CD4-positive, alpha-beta T cell (primary cell): ENCODE measurements at regions not wholly inside any gene's neighbourhood (a gene's known extent, or its start where the extent isn't known, plus 50 kb on each side); places are given as distances from the start of the nearest gene placed in this dataset.

ENCODE experiments used
- ATAC-seq: fragments of 200-7000 bp; cut with Tn5 transposase; one replicate; pipeline ENCODE4 v1.10.0; 2022; ENCODE audit warnings: mild to moderate bottlenecking; ENCODE audit not compliant: poor library complexity
- CTCF ChIA-PET: fragments of 350-600 bp; sonication (Branson Sonifier 250); formaldehyde crosslinking; loops from one replicate; lab custom pipeline; 2021; ENCODE audit warnings: antibody characterized with exemption, inconsistent platforms; lab: Charles Lee
- POLR2A ChIA-PET: fragments of 350-600 bp; sonication (Branson Sonifier 250); formaldehyde crosslinking; loops from one replicate; lab custom pipeline; 2021; ENCODE audit warnings: antibody characterized with exemption, inconsistent platforms; lab: Charles Lee
- DNase-seq, 14 experiments: peaks; one replicate each; pipeline ENCODE4 v3.0.0-alpha.2; 2013 to 2020; ENCODE audit warnings: mixed read lengths in 2 of 14
- H3K27ac ChIP-seq, 2 donors: one replicate each; pipeline versions ENCODE4 v1.5.1 to v1.7.0; 2013; ENCODE audit warnings: low read length in 2 of 2, low read depth in 1 of 2, mild to moderate bottlenecking in 1 of 2
- H3K27me3 ChIP-seq, 2 experiments: 1 replicate in 1 of 2; 2 replicates in 1 of 2; pipeline versions ENCODE4 v1.6.1 to v1.7.0; 2013; ENCODE audit warnings: low read length in 2 of 2, control low read depth in 1 of 2, mild to moderate bottlenecking in 1 of 2, moderate library complexity in 1 of 2; ENCODE audit not compliant: insufficient read depth in 2 of 2, control insufficient read depth in 1 of 2
- H3K36me3 ChIP-seq: one replicate; pipeline ENCODE4 v1.6.1; 2013; ENCODE audit warnings: low read length, control low read depth; ENCODE audit not compliant: insufficient read depth
- H3K4me1 ChIP-seq: one replicate; pipeline ENCODE4 v1.6.1; 2013; ENCODE audit warnings: low read length, control low read depth; ENCODE audit not compliant: insufficient read depth
- H3K4me3 ChIP-seq: one replicate; pipeline ENCODE4 v1.5.1; 2013; ENCODE audit warnings: mild to moderate bottlenecking, low read length, moderate library complexity
- H3K9me3 ChIP-seq, 2 experiments: 1 replicate in 1 of 2; 2 replicates in 1 of 2; pipeline versions ENCODE4 v1.6.1 to v1.7.0; 2013; ENCODE audit warnings: low read length in 2 of 2, mild to moderate bottlenecking in 2 of 2, control low read depth in 1 of 2, moderate library complexity in 1 of 2; ENCODE audit not compliant: control insufficient read depth in 1 of 2, insufficient read depth in 1 of 2
- H3K27ac Mint-ChIP-seq: one replicate; pipeline ENCODE4 v1.8.0; 2020; ENCODE audit warnings: mixed read lengths
- H3K27me3 Mint-ChIP-seq: one replicate; pipeline ENCODE4 v1.8.0; 2021; ENCODE audit warnings: mixed read lengths
- H3K36me3 Mint-ChIP-seq: one replicate; pipeline ENCODE4 v1.8.0; 2021; ENCODE audit warnings: low read depth, mixed read lengths
- H3K4me1 Mint-ChIP-seq: one replicate; pipeline ENCODE4 v1.8.0; 2021; ENCODE audit warnings: low read depth, mixed read lengths
- H3K4me3 Mint-ChIP-seq: one replicate; pipeline ENCODE4 v1.8.0; 2020; ENCODE audit warnings: mild to moderate bottlenecking, mixed read lengths
- H3K9me3 Mint-ChIP-seq: one replicate; pipeline ENCODE4 v1.8.0; 2020; ENCODE audit warnings: mixed read lengths
- intact Hi-C, 2 experiments: fragments of 100-400 bp; cut with DNase I in 1 of 2; cut with micrococcal nuclease in 1 of 2; formaldehyde crosslinking; loops; one replicate each; pipeline versions ENCODE4 v1.15.1 to v1.9.0; 2023 to 2025; cut with DNase I, micrococcal nuclease
- TF ChIP-seq, protein P1 (sequence below): fragments of 200-600 bp; IDR thresholded peaks from one replicate; pipeline ENCODE4 v1.8.0; 2022; ENCODE audit warnings: antibody characterized with exemption, mild to moderate bottlenecking

DNA sequence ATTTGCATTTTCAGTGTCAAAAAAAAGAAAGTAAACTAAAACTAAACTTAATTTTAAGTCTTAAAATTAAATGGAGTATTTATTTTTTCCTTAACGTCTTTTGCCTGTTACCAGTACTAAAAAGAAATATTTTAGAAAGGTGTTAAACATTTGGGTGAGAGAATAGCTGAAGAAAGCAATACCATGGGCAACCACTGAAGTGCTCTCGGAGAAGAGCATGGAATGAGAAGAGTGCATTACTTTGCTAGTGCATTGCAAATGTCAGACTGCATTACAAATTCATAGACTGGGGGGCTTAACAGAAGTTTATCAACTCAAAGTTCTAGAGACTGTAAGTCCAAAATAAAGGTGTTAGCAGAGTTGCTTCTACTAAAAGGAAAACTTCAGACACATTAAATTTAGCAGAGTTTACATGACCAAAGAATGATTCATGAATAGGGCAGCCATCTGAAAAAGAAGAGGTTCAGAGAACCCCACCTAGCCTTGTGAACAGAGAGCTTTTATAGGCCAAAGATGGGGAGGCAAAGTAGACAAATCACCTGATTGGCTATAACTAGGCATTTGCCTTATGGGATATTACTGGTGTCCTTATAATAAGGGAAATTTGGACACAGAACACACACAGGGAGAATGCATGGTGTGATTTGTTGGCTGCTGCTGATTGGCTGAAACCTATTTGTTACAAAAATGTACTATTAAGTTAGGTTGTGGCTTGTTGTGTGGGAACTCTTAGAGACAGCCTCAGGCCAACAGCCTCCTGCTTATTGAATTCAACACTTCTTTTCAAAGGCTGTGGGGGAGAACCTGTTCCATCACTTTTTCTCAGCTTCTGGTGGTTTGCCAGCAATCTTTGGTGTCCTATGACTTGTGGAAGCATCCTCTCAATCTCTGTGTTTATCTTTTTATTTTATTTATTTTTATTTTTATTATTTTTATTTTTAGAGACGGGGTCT lies 106.7 kb upstream of the RREB1 start:
- Mint-ChIP-seq H3K27ac (no peak overlapping the region), H3K36me3 (no peaks in the 10 kb centered on the region), H3K4me3 (no peak overlapping the region), H3K4me1 (no peaks in the 10 kb centered on the region), H3K9me3 (no peaks in the 10 kb centered on the region), H3K27me3 (peaks cover 4% of the 10 kb centered on the region)
- DNase-seq: no peak
- TF ChIP-seq, protein P1, sequence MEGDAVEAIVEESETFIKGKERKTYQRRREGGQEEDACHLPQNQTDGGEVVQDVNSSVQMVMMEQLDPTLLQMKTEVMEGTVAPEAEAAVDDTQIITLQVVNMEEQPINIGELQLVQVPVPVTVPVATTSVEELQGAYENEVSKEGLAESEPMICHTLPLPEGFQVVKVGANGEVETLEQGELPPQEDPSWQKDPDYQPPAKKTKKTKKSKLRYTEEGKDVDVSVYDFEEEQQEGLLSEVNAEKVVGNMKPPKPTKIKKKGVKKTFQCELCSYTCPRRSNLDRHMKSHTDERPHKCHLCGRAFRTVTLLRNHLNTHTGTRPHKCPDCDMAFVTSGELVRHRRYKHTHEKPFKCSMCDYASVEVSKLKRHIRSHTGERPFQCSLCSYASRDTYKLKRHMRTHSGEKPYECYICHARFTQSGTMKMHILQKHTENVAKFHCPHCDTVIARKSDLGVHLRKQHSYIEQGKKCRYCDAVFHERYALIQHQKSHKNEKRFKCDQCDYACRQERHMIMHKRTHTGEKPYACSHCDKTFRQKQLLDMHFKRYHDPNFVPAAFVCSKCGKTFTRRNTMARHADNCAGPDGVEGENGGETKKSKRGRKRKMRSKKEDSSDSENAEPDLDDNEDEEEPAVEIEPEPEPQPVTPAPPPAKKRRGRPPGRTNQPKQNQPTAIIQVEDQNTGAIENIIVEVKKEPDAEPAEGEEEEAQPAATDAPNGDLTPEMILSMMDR: no peak
- Histone ChIP-seq H3K36me3 (no peaks in the 10 kb centered on the region), H3K27me3 (no peaks in the 10 kb centered on the region), H3K9me3 (no peaks in the 10 kb centered on the region), H3K4me3 (no peak overlapping the region), H3K27ac (no peak overlapping the region), H3K4me1 (no peaks in the 10 kb centered on the region)
- ATAC-seq: no peak
- intact Hi-C loops: no loop called here
- CTCF ChIA-PET: no interaction called here
- POLR2A ChIA-PET: no interaction called here

DNA sequence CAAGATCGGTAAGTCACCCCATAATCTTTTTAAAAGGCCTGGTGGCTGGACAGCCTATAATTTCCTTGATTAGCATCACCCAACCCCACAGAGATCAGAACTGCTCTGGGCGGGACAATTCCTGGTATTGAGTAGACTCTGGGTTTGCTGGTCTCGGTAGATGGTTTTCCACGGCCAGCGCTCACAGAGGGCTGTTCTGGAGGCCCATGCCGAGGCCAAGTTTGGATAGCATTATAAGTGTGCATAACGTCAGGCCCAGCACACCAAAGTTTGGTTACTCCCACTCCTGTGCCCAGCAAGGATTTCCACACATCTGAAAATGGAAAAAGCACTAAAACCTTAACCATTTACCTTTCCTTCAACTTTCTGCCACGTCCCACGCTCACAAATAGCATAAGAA lies 104.7 kb upstream of the RREB1 start:
- H3K4me3 Mint-ChIP-seq: no peak overlapping the region
- no peaks in the 10 kb centered on the region for H3K36me3 Mint-ChIP-seq
- H3K27me3 Mint-ChIP-seq: peaks cover 4% of the 10 kb centered on the region
- CTCF ChIA-PET: no interaction called here
- Histone ChIP-seq H3K27ac (no peak overlapping the region), H3K4me3 (no peak overlapping the region), H3K36me3 (no peaks in the 10 kb centered on the region), H3K4me1 (no peaks in the 10 kb centered on the region), H3K27me3 (no peaks in the 10 kb centered on the region), H3K9me3 (no peaks in the 10 kb centered on the region)
- no peaks in the 10 kb centered on the region for H3K9me3 Mint-ChIP-seq
- no peak for DNase-seq
- TF ChIP-seq, protein P1: no peak
- no peaks in the 10 kb centered on the region for H3K4me1 Mint-ChIP-seq
- no peak for ATAC-seq
- intact Hi-C loops: no loop called here
- H3K27ac Mint-ChIP-seq: no peak overlapping the region
- POLR2A ChIA-PET: no interaction called here

DNA sequence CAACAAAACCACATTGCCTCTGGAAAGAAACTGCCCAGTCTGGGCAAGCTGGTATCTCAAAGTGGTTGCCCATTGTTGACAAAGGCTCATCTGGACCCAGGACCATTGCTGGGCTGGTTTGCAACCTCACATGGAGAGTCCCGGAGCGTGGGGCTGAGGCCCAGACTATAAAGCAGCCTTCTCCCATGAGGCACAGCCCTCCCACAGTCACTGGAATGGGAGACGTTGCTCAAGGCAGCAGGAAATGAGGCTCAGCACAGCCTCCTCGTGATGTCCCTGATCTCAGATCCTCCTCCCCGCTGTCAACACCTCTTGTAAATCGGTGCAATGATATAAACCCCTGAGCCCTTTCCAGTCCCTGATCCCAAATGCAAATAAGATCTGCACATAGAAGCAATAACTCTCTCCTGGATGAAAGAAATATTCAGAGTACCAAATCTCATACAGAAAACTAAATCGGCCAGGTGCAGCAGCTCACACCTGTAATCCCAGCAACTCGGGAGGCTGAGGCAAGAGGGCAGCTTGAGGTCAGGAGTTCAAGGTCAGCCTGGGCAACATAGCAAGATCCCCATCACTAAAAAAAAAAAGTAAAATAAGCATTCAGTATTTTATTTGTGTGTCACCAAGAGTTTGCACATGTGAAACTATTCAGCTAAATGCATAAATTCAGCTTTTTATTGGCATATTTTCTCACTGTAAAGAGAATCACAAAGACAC lies 103.0 kb upstream of the RREB1 start:
- H3K27me3 ChIP-seq: no peaks in the 10 kb centered on the region
- peaks cover 4% of the 10 kb centered on the region for H3K27me3 Mint-ChIP-seq
- H3K9me3 Mint-ChIP-seq: no peaks in the 10 kb centered on the region
- no peaks in the 10 kb centered on the region for H3K4me1 Mint-ChIP-seq
- H3K9me3 ChIP-seq: no peaks in the 10 kb centered on the region
- no peaks in the 10 kb centered on the region for H3K36me3 ChIP-seq
- ChIA-PET CTCF (no interaction called here), POLR2A (no interaction called here)
- no peak overlapping the region for H3K4me3 ChIP-seq
- H3K36me3 Mint-ChIP-seq: no peaks in the 10 kb centered on the region
- TF ChIP-seq, protein P1: no peak
- no peak for ATAC-seq
- H3K27ac ChIP-seq: no peak overlapping the region
- intact Hi-C loops: no loop called here
- H3K4me1 ChIP-seq: no peaks in the 10 kb centered on the region
- no peak overlapping the region for H3K27ac Mint-ChIP-seq
- DNase-seq: no peak
- no peak overlapping the region for H3K4me3 Mint-ChIP-seq
